RWPE1 (cell line): ENCODE measurements at regions not wholly inside any gene's neighbourhood (a gene's known extent, or its start where the extent isn't known, plus 50 kb on each side); places are given as distances from the start of the nearest gene placed in this dataset.

Source experiments
- CTCF ChIA-PET: fragments of 350-600 bp; sonication (Branson Sonifier 250); formaldehyde crosslinking; extraction: SDS; loops from one replicate; lab custom pipeline; 2021; lab: Yijun Ruan, JAX
- POLR2A ChIA-PET: fragments of 400-600 bp; formaldehyde crosslinking; extraction: SDS; loops from one replicate; lab custom pipeline; 2020; ENCODE audit warnings: antibody characterized with exemption; ENCODE audit not compliant: low non-redundant PET; lab: Yijun Ruan, JAX
- DNase-seq: peaks from one replicate; pipeline ENCODE4 v3.0.0; 2012; ENCODE audit warnings: low spot score
- H3K27ac ChIP-seq: fragments of 450-650 bp; 2 replicates; pipeline ENCODE4 v1.5.1; 2017
- CTCF ChIP-seq: fragments of 450-650 bp; conservative IDR thresholded peaks from 2 replicates; pipeline ENCODE4 v1.5.1; 2017; ENCODE audit warnings: low read depth, mild to moderate bottlenecking

GRCh38 chr2:157152362-157152761, 105.1 kb upstream of the GALNT5 start:
- no peak overlapping the region for H3K27ac ChIP-seq
- POLR2A ChIA-PET, result no interaction called here
- DNase-seq, result no peak
- CTCF ChIA-PET, result interaction anchor here (0.6 kb wide), 1 partner anchor 1205 kb away, joined by 3 read pairs; no protein-coding TSS in a partner anchor
- TF ChIP-seq CTCF, result no peak

GRCh38 chr2:157155992-157156391, 101.5 kb upstream of the GALNT5 start:
- no peak for TF ChIP-seq CTCF
- ChIA-PET CTCF (no interaction called here), POLR2A (no interaction called here)
- no peak for DNase-seq
- H3K27ac ChIP-seq, result no peak overlapping the region

- no peak for DNase-seq
- CTCF ChIA-PET, result no interaction called here
- H3K27ac ChIP-seq, result no peak overlapping the region
- POLR2A ChIA-PET, result no interaction called here
- TF ChIP-seq CTCF, result no peak
These were observed 99.4 kb upstream of the GALNT5 start for GRCh38 chr2:157158111-157158510.

- ChIA-PET CTCF (no interaction called here), POLR2A (no interaction called here)
- H3K27ac ChIP-seq, result no peak overlapping the region
- no peak for TF ChIP-seq CTCF
- no peak for DNase-seq
These were observed 98.1 kb upstream of the GALNT5 start for GRCh38 chr2:157159221-157159934.

GRCh38 chr2:157160111-157160510, 97.4 kb upstream of the GALNT5 start:
- DNase-seq, result no peak
- ChIA-PET POLR2A (no interaction called here), CTCF (no interaction called here)
- H3K27ac ChIP-seq, result no peak overlapping the region
- no peak for TF ChIP-seq CTCF

- ChIA-PET CTCF (interaction anchor here (0.6 kb wide), 1 partner anchor 1901 kb away, joined by 3 read pairs; no protein-coding TSS in a partner anchor), POLR2A (no interaction called here)
- no peak overlapping the region for H3K27ac ChIP-seq
- no peak for TF ChIP-seq CTCF
- no peak for DNase-seq
These were observed 93.1 kb upstream of the GALNT5 start for GRCh38 chr2:157164370-157164769.
